Frontal cortex (tissue), 3 donors: ENCODE measurements at regions not wholly inside any gene's neighbourhood (a gene's known extent, or its start where the extent isn't known, plus 50 kb on each side); places are given as distances from the start of the nearest gene placed in this dataset.

Experiments
- DNase-seq, 2 donors: peaks; one replicate each; pipeline ENCODE4 v3.0.0; 2012; ENCODE audit warnings: low spot score in 2 of 2
- FAIRE-seq: peaks from 2 replicates; lab custom pipeline; 2012; peaks lifted over from hg19 to GRCh38; lab: Jason Lieb, UNC
- donor health status: control.
- donor health status: control.
- donor health status: control.

- DNase-seq (no peak), FAIRE-seq (no peak)
Measured at GRCh38 chr5:54702470-54702869, 184.9 kb downstream of the SNX18 start.

DNA sequence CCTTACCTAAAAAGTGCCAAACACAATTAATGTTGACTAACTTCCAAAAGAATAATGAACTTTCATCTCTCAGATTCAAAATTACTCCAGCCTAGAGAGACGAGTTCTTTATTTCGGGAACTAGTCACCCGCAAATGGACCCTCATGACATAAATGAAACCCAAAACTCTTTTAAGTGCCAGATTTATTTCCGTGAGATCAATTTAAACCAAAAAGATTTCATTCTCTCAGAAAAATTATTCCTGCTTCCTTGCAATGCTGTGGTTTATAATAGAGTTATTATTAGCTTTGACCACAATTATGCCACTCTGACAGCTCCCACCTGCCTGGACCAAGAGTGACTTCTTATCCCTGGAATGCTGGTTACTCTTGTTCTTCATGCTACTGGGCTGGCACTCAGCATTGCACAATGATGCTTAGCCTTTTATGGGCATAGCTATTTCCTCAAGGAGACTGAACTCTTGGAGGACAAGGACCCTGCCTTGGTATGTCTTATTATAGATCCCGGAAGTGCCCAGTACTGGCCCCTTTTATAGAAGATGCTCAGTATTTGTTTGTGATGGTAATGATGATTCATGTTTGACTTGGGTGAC lies 183.5 kb downstream of the SNX18 start:
- FAIRE-seq: no peak
- DNase-seq: no peak

- DNase-seq (no peak), FAIRE-seq (no peak)
Measured at GRCh38 chr5:54696931-54697330, 179.4 kb downstream of the SNX18 start.

GRCh38 chr5:54696346-54696745 lies 178.8 kb downstream of the SNX18 start:
- FAIRE-seq: no peak
- DNase-seq: no peak

DNA sequence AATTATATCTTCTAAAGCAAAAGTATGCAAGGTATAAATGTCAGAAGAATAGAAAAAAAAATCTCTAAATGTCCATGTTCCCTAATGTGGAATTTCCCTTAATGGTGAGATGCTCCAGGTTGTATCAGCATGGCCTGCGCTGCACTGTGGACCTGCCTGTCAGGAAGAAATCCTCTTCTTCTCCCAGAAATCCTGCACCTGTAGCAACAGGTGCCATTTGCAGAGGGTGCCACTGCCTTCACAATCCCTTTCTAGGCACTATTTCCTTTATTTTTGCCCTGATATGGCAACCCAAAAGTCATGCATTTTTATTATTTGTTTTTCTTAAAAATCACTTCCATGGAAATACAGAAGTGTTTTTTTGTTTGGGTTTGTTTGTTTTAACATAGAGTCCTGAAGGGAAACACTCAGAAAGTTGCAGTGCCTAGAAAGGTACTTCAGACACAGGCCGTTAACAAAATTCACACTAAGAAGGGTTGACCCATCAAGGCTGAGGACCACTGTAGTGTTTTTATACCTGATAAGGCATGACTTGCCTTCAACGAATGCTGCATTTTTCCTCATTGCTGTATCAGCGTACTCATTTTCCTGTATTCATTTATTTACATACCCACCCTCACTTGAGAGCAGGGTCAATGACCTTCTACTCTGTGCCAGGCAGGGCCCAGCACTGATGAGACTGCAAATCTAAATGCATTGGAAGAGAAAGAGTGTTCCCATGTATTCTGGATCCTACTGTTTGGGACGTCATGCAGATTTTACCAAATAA lies 177.8 kb downstream of the SNX18 start:
- DNase-seq (no peak), FAIRE-seq (no peak)

- no peak for DNase-seq
- FAIRE-seq: no peak
Measured at GRCh38 chr5:54693936-54694657, 176.5 kb downstream of the SNX18 start.

- DNase-seq (no peak), FAIRE-seq (no peak)
Measured at GRCh38 chr5:54692631-54693030, 175.1 kb downstream of the SNX18 start.

DNA sequence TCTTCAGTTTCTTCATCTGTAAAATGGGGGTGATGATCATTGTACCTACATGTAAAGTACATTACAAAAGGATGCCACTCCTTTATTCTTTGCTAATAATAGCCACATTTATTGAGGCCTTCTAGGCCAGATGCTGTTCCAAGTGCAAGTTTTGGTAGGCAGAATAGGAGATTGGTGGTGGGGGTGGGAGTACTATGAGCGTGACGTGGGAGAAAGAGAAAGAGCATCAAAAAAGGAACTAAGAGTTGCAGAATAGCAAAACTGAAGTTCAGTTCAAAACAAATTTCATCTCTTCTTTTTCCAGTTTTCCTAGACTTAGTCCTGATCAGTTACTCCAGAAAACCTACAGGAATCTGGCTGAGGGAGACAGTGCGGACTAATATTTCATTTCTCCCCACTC lies 174.1 kb downstream of the SNX18 start:
- DNase-seq (no peak), FAIRE-seq (no peak)

DNA sequence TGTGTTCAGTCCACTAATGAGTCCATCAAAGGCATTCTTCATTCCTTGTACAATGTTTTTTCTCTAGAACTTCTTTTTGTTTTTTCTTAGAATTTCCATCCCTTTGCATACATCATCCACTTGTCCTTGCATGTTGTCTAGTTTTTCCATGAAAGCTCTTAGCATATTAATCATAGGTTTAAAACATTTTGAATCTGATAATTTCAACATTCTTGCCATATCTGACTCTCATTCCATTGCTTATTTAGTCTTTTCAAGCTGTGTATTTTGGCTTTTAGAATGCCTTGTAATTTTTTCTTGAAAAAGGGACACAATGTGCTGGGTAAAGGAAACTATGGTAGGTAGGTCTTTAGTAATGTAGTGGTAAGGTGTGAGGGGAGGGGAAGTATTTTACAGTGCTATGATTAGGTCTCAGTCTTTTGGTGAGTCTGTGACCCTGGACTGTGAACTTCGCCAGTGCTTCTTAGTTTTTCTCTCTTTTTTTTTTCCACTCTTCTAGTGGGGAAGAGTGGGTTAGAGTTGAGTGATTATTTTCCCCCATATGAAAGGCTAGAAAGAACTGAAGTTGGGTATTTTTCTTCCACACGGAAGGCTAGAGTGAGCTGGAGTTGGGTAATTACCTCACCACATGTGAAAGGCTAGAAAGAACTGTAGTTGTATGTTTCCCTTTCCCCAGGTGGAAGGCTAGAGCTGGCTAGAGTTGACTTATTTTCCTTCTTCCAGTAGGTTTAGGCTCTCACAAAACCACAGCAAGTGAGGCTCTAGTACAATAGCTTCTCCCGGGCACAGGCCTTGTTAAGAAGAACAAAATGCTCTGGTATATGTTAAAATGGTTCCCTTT lies 172.1 kb downstream of the SNX18 start:
- no peak for FAIRE-seq
- DNase-seq: no peak

- no peak for FAIRE-seq
Measured at GRCh38 chr5:54680998-54681397, 163.4 kb downstream of the SNX18 start.

GRCh38 chr5:54679686-54680085 lies 162.1 kb downstream of the SNX18 start:
- DNase-seq (no peak), FAIRE-seq (no peak)

More at GRCh38 chr5:54680998-54681397, 163.4 kb downstream of the SNX18 start:
- DNase-seq: no peak

DNA sequence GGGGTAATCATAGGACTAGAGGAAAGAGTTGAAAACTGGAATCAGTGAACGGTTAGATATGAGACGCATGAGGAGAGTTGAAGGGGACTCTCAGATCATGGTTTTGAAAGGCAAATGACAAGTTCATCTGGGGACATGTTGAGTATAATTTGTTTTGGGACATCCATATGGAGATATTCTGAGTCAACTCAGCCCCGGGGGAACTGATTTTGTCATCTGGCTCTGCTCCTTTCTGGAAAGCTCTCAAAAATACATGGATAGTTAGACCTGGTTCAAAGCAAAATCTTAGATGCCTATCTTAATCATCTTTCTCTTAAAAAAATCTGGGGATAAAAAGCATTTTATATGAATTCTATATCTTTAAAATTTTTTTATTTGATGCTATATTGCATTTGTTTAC lies 161.2 kb downstream of the SNX18 start:
- DNase-seq: no peak
- no peak for FAIRE-seq

DNA sequence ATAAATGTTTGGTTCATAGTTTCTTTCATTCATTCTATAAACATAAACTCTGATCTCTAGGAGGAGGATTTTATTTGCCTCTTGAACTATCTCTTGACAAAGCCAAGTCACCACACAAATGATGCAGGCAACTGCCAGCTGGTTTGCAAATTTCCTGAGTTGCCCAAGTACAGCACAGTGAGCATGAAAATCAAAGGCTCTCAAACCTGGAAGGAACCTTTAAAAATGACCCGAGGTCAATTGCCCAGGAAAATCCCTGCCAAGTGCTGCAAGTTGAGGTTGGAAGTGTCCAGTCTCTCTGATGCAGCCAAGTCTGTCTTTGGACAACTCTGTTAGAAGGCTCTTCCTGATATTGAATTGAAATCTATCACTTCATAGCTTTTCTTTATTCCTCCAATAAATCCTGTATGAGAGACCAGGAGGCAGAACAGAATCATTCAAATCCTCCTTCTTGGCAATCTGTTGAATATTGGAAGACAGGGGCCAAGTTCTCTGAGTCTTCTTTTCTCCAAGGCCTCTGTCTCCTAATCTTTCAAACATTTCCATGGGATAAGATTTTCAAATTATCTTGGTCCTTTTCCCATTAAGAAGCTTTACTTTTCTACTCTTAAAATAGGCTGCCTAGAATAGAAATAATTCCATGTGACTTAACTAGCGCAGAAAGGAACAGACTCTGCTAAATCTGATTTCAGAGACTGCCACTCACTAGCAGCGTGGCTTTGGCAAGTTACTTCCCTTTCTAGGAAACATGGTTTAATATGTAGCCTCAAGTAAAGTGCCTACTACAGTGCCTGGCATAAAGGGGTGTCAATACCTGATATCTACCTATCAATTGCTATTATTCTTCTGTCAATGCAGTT lies 159.2 kb downstream of the SNX18 start:
- DNase-seq (no peak), FAIRE-seq (no peak)

GRCh38 chr5:54673523-54674225 lies 156.1 kb downstream of the SNX18 start:
- FAIRE-seq (no peak), DNase-seq (no peak)

GRCh38 chr5:54672871-54673270 lies 155.3 kb downstream of the SNX18 start:
- DNase-seq (no peak), FAIRE-seq (no peak)

DNA sequence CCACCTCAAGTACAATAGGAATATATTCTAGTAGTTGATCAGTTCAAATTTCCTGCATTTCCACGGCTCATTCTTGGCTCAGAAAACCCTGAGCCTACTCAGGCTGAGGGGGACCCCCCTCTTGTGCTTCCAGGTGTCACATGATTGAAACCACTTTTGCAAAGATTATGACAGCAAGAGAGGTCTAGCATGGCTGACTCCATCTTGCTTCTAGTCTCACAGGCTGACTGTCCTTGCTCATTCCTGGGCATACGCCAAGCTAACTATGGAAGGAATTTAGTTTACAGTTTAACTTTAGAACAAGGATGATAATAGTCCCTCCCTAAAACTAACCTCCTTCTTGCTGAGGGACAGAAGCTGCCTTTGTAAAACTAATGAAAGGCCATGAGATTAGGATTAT lies 154.1 kb downstream of the SNX18 start:
- no peak for FAIRE-seq

GRCh38 chr5:54671111-54671531 lies 153.6 kb downstream of the SNX18 start:
- FAIRE-seq: no peak
- no peak for DNase-seq

More for the DNA sequence above, 154.1 kb downstream of the SNX18 start:
- no peak for DNase-seq

- no peak for DNase-seq
- no peak for FAIRE-seq
Measured at GRCh38 chr5:54670281-54670680, 152.7 kb downstream of the SNX18 start.

DNA sequence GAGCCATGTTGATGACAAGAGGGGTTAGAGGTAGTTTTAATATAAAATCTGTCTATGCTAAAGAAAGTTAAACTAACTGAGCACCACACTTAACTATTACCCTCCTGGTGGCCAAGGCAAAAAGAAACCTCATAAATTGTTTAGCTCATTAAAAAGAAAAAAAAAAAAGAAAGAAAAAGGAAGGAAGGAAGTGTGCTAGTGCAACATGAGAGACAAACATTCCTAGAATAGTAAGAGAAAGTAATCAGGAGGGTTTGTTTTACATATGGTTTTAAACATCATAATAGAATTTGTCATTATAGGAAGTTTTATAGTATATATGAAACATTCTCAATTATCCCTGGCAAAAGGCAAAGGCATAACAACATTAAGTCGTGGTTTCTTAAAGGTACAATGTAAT lies 152.3 kb downstream of the SNX18 start:
- no peak for FAIRE-seq
- no peak for DNase-seq
